Omental fat pad (tissue), 3 donors: ENCODE measurements at regions not wholly inside any gene's neighbourhood (a gene's known extent, or its start where the extent isn't known, plus 50 kb on each side); places are given as distances from the start of the nearest gene placed in this dataset.

ENCODE experiments used
- ATAC-seq: fragments of 150-250 bp; one replicate; pipeline ENCODE4 v1.9.1; 2016; ENCODE audit warnings: mild to moderate bottlenecking, moderate library complexity; ENCODE audit not compliant: low FRiP score
- DNase-seq: peaks from one replicate; pipeline ENCODE4 v3.0.0-alpha.2; 2019; ENCODE audit warnings: low spot score
- CTCF ChIP-seq, 3 donors: fragments of 450-650 bp; IDR thresholded peaks; one replicate each; pipeline ENCODE4 v1.5.1; 2016 to 2017; ENCODE audit warnings: antibody characterized with exemption in 3 of 3, mild to moderate bottlenecking in 3 of 3, moderate library complexity in 2 of 3

GRCh38 chr10:1911771-1912170, 174.4 kb upstream of the ADARB2 start:
- DNase-seq (no peak), ATAC-seq (no peak)
- no peak for TF ChIP-seq CTCF (IDR thresholded peaks at IDR 0.05)

- TF ChIP-seq CTCF (IDR thresholded peaks at IDR 0.05): no peak
- ATAC-seq: no peak
- no peak for DNase-seq
These were observed 166.7 kb upstream of the ADARB2 start for GRCh38 chr10:1903982-1904381.

GRCh38 chr10:1896153-1896552, 158.8 kb upstream of the ADARB2 start:
- TF ChIP-seq CTCF (IDR thresholded peaks at IDR 0.05): no peak
- DNase-seq (no peak), ATAC-seq (no peak)

- TF ChIP-seq CTCF (IDR thresholded peaks at IDR 0.05): no peak
These were observed 158.4 kb upstream of the ADARB2 start for GRCh38 chr10:1895691-1896090.

GRCh38 chr10:1894912-1895311, 157.6 kb upstream of the ADARB2 start:
- ATAC-seq: no peak

More at GRCh38 chr10:1895691-1896090, 158.4 kb upstream of the ADARB2 start:
- ATAC-seq (no peak), DNase-seq (no peak)

GRCh38 chr10:1893941-1894340, 156.6 kb upstream of the ADARB2 start:
- no peak for TF ChIP-seq CTCF (IDR thresholded peaks at IDR 0.05)
- DNase-seq (no peak), ATAC-seq (no peak)

More at GRCh38 chr10:1894912-1895311, 157.6 kb upstream of the ADARB2 start:
- no peak for DNase-seq
- TF ChIP-seq CTCF (IDR thresholded peaks at IDR 0.05): no peak

- TF ChIP-seq CTCF (IDR thresholded peaks at IDR 0.05): no peak
- DNase-seq (no peak), ATAC-seq (no peak)
These were observed 148.7 kb upstream of the ADARB2 start for GRCh38 chr10:1886039-1886438.
